HepG2 (cell line): ENCODE measurements at regions not wholly inside any gene's neighbourhood (a gene's known extent, or its start where the extent isn't known, plus 50 kb on each side); places are given as distances from the start of the nearest gene placed in this dataset.
A peak's percentile ranks its signal among the peaks of the same experiment; 100 is the strongest.

Source experiments
- ATAC-seq: fragments of 200-7000 bp; cut with Tn5 transposase; 3 replicates; pipeline ENCODE4 v1.9.1; 2020; ENCODE audit warnings: mild to moderate bottlenecking, moderate library complexity
- BruUV-seq: library from RNA; stranded (reverse); fragments of 400-500 nt; replicated peaks from 2 replicates; lab custom pipeline; 2021; lab: Mats Ljungman, UMichigan
- CTCF ChIA-PET: fragments of 300-600 bp; formaldehyde crosslinking; extraction: SDS; loops from one replicate; lab custom pipeline; 2021; ENCODE audit warnings: low total read pairs, inconsistent platforms, low intra/inter-chr PET ratio; lab: Yijun Ruan, JAX
- POLR2A ChIA-PET: fragments of 350-600 bp; sonication (Branson Sonifier 250); formaldehyde crosslinking; loops from one replicate; lab custom pipeline; 2020; ENCODE audit warnings: antibody characterized with exemption, inconsistent platforms; lab: Yijun Ruan, JAX
- DNase-seq: peaks from one replicate; pipeline ENCODE4 v3.0.0-alpha.2; 2015; ENCODE audit warnings: low spot score
- FAIRE-seq: peaks from 3 replicates; lab custom pipeline; 2011; peaks lifted over from hg19 to GRCh38; lab: Jason Lieb, UNC
- H2AFZ ChIP-seq: one replicate; pipeline ENCODE4 v1.6.1; 2011; ENCODE audit warnings: low read length, inconsistent platforms
- H3K27ac ChIP-seq: fragments of 300-600 bp; 3 replicates; pipeline ENCODE4 v1.8.0; 2011; ENCODE audit warnings: mixed run types, mild to moderate bottlenecking, mixed read lengths, low read length, inconsistent platforms; ENCODE audit not compliant: insufficient read depth; ENCODE audit errors: extremely low read length
- H3K27me3 ChIP-seq, 2 experiments: fragments of 200-600 bp in 1 of 2; 2 replicates in 1 of 2; 3 replicates in 1 of 2; pipeline versions ENCODE4 v1.6.0 to v1.8.0; 2011; ENCODE audit warnings: low read length in 2 of 2, mild to moderate bottlenecking in 2 of 2, moderate library complexity in 2 of 2, inconsistent platforms in 1 of 2; ENCODE audit not compliant: insufficient read depth in 2 of 2, control insufficient read depth in 1 of 2
- H3K36me3 ChIP-seq, 2 experiments: fragments of 200-600 bp in 1 of 2; replicated peaks in 1 of 2; 2 replicates in 1 of 2; 3 replicates in 1 of 2; pipeline versions ENCODE4 v1.5.1 to v1.8.0; 2011; ENCODE audit warnings: low read length in 2 of 2, inconsistent platforms in 1 of 2; ENCODE audit not compliant: insufficient read depth in 2 of 2, control insufficient read depth in 1 of 2
- H3K4me1 ChIP-seq: 2 replicates; pipeline ENCODE4 v1.5.1; 2012; ENCODE audit warnings: low read length, inconsistent platforms; ENCODE audit not compliant: insufficient read depth
- H3K4me2 ChIP-seq: 2 replicates; pipeline ENCODE4 v1.6.0; 2011; ENCODE audit warnings: low read depth, low read length, inconsistent platforms
- H3K4me3 ChIP-seq, 3 experiments: fragments of 200-600 bp in 1 of 3; sonication (generic), shearing (Covaris generic) in 1 of 3; replicated peaks in 1 of 3; 2 replicates each; pipeline ENCODE4 v1.5.1; 2011 to 2016; ENCODE audit warnings: low read length in 3 of 3, inconsistent platforms in 2 of 3, low read depth in 2 of 3, mild to moderate bottlenecking in 2 of 3, control low read depth in 1 of 3, mixed read lengths in 1 of 3; ENCODE audit not compliant: insufficient read depth in 1 of 3
- H3K79me2 ChIP-seq: one replicate; pipeline ENCODE4 v1.6.1; 2011; ENCODE audit warnings: low read length, inconsistent platforms; ENCODE audit not compliant: insufficient read depth
- H3K9ac ChIP-seq: 2 replicates; pipeline ENCODE4 v1.6.0; 2011; ENCODE audit warnings: mild to moderate bottlenecking, low read depth, low read length, inconsistent platforms; ENCODE audit not compliant: insufficient read depth
- H3K9me3 ChIP-seq: 2 replicates; pipeline ENCODE4 v1.5.1; 2012; ENCODE audit warnings: mild to moderate bottlenecking, low read length
- H4K20me1 ChIP-seq: 2 replicates; pipeline ENCODE4 v1.6.0; 2011; ENCODE audit warnings: inconsistent platforms, mild to moderate bottlenecking, low read length, moderate library complexity; ENCODE audit not compliant: insufficient read depth
- JUNB ChIP-seq: sonication (generic); formaldehyde crosslinking; IDR thresholded peaks from 2 replicates; pipeline ENCODE4 v1.8.0; 2022; ENCODE audit warnings: missing genetic modification reagents, mild to moderate bottlenecking, borderline replicate concordance
- PCBP1 ChIP-seq: fragments of 200-400 bp; formaldehyde crosslinking; IDR thresholded peaks from 2 replicates; pipeline ENCODE4 v1.6.1; 2017; ENCODE audit warnings: mild to moderate bottlenecking, low read depth, low read length, borderline replicate concordance
- PHF20 ChIP-seq: sonication (generic); formaldehyde crosslinking; IDR thresholded peaks from 2 replicates; pipeline ENCODE4 v1.5.0; 2020; ENCODE audit warnings: mild to moderate bottlenecking, missing genetic modification reagents
- SETDB1 ChIP-seq: sonication (generic); formaldehyde crosslinking; IDR thresholded peaks from 2 replicates; pipeline ENCODE4 v1.5.1; 2020; ENCODE audit warnings: missing genetic modification reagents, mild to moderate bottlenecking, borderline replicate concordance
- ZNF333 ChIP-seq: sonication (generic); formaldehyde crosslinking; IDR thresholded peaks from 2 replicates; pipeline ENCODE4 v1.4.0; 2020; ENCODE audit warnings: mild to moderate bottlenecking, missing genetic modification reagents, borderline replicate concordance
- ZNF335 ChIP-seq: sonication (generic); formaldehyde crosslinking; IDR thresholded peaks from 2 replicates; pipeline ENCODE4 v1.4.0; 2020; ENCODE audit warnings: missing genetic modification reagents
- ZNF644 ChIP-seq: IDR thresholded peaks from 2 replicates; pipeline ENCODE4 v1.6.1; 2016; ENCODE audit warnings: low read depth
- WGBS: methylation state at CpG from one replicate; pipeline ENCODE4 v1.1.6; 2017; ENCODE audit warnings: low lambda C conversion rate; 5-methylcytosine and 5-hydroxymethylcytosine counted together
- in situ Hi-C: cut with HindIII; loops from 2 replicates; pipeline ENCODE4 v1.10.0; 2017; ENCODE audit warnings: low pct_unique_long_range_greater_than_20kb; ENCODE audit not compliant: extremely low pct_ligation_motif_present
- intact Hi-C: fragments of 100-400 bp; cut with micrococcal nuclease; formaldehyde crosslinking; loops from one replicate; pipeline ENCODE4 v1.10.0; 2022; ENCODE audit not compliant: unreplicated experiment
- TF ChIP-seq, protein P1 (sequence below): sonication (generic); formaldehyde crosslinking; conservative IDR thresholded peaks from 2 replicates; pipeline ENCODE4 v1.4.0; 2020; ENCODE audit warnings: mild to moderate bottlenecking, missing genetic modification reagents, moderate library complexity
- TF ChIP-seq, protein P2 (sequence below): IDR thresholded peaks from 2 replicates; pipeline ENCODE4 v1.4.0; 2020; ENCODE audit warnings: mild to moderate bottlenecking, missing genetic modification reagents
- TF ChIP-seq, protein P3 (sequence below): sonication (generic); IDR thresholded peaks from 2 replicates; pipeline ENCODE4 v1.6.1; 2016; ENCODE audit warnings: low read depth, borderline replicate concordance

- CTCF ChIA-PET = no interaction called here
- POLR2A ChIA-PET = no interaction called here
- in situ Hi-C loops (no loop called here), intact Hi-C loops (no loop called here)
- TF ChIP-seq PCBP1 (no peak), ZNF333 (no peak)
- DNase-seq = no peak
- Histone ChIP-seq H3K9ac (no peak overlapping the region), H3K36me3 (no peaks in the 10 kb centered on the region), H3K4me3 (no peak overlapping the region), H2AFZ (no peak overlapping the region), H3K27ac (no peak overlapping the region), H3K27me3 (no peaks in the 10 kb centered on the region), H3K4me2 (no peak overlapping the region), H3K79me2 (no peaks in the 10 kb centered on the region), H3K4me1 (peaks cover 48% of the 10 kb centered on the region), H3K9me3 (no peaks in the 10 kb centered on the region), H4K20me1 (no peaks in the 10 kb centered on the region)
- WGBS = 22% methylated on average over 6 of the region's 6 CpGs
- no peak for FAIRE-seq
- ATAC-seq = no peak
- no TSS peak for BruUV-seq
Measured at GRCh38 chr5:36371366-36371765, 69.7 kb upstream of the RANBP3L start.

GRCh38 chr5:36373527-36374086 lies 71.9 kb upstream of the RANBP3L start:
- no peak overlapping the region for H2AFZ ChIP-seq
- intact Hi-C loops (no loop called here), in situ Hi-C loops (no loop called here)
- ChIA-PET POLR2A (no interaction called here), CTCF (no interaction called here)
- H3K9me3 ChIP-seq = no peaks in the 10 kb centered on the region
- DNase-seq (peak; percentile 62), FAIRE-seq (no peak), ATAC-seq (peak; percentile 93)
- peaks cover 0 to 3% of the 10 kb centered on the region in 2 experiments; a peak in 1 of 5 replicates for H3K27me3 ChIP-seq
- no peaks in the 10 kb centered on the region for H4K20me1 ChIP-seq
- peaks cover 32% of the 10 kb centered on the region for H3K4me1 ChIP-seq
- no TSS peak for BruUV-seq
- H3K79me2 ChIP-seq = no peaks in the 10 kb centered on the region
- no peak overlapping the region for H3K4me3 ChIP-seq
- no peak overlapping the region for H3K9ac ChIP-seq
- 60% methylated on average over 8 of the region's 8 CpGs for whole genome bisulfite sequencing
- H3K36me3 ChIP-seq = no peaks in the 10 kb centered on the region
- no peak overlapping the region for H3K4me2 ChIP-seq
- no peak overlapping the region for H3K27ac ChIP-seq
- TF ChIP-seq, protein P1, sequence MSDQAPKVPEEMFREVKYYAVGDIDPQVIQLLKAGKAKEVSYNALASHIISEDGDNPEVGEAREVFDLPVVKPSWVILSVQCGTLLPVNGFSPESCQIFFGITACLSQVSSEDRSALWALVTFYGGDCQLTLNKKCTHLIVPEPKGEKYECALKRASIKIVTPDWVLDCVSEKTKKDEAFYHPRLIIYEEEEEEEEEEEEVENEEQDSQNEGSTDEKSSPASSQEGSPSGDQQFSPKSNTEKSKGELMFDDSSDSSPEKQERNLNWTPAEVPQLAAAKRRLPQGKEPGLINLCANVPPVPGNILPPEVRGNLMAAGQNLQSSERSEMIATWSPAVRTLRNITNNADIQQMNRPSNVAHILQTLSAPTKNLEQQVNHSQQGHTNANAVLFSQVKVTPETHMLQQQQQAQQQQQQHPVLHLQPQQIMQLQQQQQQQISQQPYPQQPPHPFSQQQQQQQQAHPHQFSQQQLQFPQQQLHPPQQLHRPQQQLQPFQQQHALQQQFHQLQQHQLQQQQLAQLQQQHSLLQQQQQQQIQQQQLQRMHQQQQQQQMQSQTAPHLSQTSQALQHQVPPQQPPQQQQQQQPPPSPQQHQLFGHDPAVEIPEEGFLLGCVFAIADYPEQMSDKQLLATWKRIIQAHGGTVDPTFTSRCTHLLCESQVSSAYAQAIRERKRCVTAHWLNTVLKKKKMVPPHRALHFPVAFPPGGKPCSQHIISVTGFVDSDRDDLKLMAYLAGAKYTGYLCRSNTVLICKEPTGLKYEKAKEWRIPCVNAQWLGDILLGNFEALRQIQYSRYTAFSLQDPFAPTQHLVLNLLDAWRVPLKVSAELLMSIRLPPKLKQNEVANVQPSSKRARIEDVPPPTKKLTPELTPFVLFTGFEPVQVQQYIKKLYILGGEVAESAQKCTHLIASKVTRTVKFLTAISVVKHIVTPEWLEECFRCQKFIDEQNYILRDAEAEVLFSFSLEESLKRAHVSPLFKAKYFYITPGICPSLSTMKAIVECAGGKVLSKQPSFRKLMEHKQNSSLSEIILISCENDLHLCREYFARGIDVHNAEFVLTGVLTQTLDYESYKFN (CRISPR knock-in tag) = peak; percentile 42; the same call in 1 of the 2 replicates
- TF ChIP-seq ZNF644 = peak; percentile 100
- TF ChIP-seq, protein P2, sequence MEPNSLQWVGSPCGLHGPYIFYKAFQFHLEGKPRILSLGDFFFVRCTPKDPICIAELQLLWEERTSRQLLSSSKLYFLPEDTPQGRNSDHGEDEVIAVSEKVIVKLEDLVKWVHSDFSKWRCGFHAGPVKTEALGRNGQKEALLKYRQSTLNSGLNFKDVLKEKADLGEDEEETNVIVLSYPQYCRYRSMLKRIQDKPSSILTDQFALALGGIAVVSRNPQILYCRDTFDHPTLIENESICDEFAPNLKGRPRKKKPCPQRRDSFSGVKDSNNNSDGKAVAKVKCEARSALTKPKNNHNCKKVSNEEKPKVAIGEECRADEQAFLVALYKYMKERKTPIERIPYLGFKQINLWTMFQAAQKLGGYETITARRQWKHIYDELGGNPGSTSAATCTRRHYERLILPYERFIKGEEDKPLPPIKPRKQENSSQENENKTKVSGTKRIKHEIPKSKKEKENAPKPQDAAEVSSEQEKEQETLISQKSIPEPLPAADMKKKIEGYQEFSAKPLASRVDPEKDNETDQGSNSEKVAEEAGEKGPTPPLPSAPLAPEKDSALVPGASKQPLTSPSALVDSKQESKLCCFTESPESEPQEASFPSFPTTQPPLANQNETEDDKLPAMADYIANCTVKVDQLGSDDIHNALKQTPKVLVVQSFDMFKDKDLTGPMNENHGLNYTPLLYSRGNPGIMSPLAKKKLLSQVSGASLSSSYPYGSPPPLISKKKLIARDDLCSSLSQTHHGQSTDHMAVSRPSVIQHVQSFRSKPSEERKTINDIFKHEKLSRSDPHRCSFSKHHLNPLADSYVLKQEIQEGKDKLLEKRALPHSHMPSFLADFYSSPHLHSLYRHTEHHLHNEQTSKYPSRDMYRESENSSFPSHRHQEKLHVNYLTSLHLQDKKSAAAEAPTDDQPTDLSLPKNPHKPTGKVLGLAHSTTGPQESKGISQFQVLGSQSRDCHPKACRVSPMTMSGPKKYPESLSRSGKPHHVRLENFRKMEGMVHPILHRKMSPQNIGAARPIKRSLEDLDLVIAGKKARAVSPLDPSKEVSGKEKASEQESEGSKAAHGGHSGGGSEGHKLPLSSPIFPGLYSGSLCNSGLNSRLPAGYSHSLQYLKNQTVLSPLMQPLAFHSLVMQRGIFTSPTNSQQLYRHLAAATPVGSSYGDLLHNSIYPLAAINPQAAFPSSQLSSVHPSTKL (CRISPR knock-in tag) = peak; percentile 82
- TF ChIP-seq, protein P3, sequence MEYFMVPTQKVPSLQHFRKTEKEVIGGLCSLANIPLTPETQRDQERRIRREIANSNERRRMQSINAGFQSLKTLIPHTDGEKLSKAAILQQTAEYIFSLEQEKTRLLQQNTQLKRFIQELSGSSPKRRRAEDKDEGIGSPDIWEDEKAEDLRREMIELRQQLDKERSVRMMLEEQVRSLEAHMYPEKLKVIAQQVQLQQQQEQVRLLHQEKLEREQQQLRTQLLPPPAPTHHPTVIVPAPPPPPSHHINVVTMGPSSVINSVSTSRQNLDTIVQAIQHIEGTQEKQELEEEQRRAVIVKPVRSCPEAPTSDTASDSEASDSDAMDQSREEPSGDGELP = peak; percentile 34; the same call in 1 of the 2 replicates
- no peak for TF ChIP-seq ZNF335 (CRISPR knock-in tag)
- TF ChIP-seq JUNB (CRISPR knock-in tag) = peak; percentile 81
- TF ChIP-seq SETDB1 (CRISPR knock-in tag) = 0 out of 2 replicates have a peak, but pooled peaks have one; percentile 43
- TF ChIP-seq PHF20 (CRISPR knock-in tag) = 0 out of 2 replicates have a peak, but pooled peaks have one; percentile 26
